Peyer's patch (tissue), 4 donors: ENCODE measurements at regions not wholly inside any gene's neighbourhood (a gene's known extent, or its start where the extent isn't known, plus 50 kb on each side); places are given as distances from the start of the nearest gene placed in this dataset.

Experiments
- POLR2A ChIP-seq, 2 donors: fragments of 450-650 bp; IDR thresholded peaks; one replicate each; pipeline ENCODE4 v1.5.1; 2017; ENCODE audit warnings: antibody characterized with exemption in 2 of 2, mild to moderate bottlenecking in 2 of 2, moderate library complexity in 2 of 2
- TF ChIP-seq, protein P1 (sequence below), 6 experiments: fragments of 450-650 bp in 4 of 6; fragments of 200-600 bp in 2 of 6; sonication (generic) in 1 of 6; IDR thresholded peaks; one replicate each; pipeline ENCODE4 v1.5.1; 2017 to 2019; ENCODE audit warnings: antibody characterized with exemption in 6 of 6, mild to moderate bottlenecking in 3 of 6, moderate library complexity in 1 of 6

DNA sequence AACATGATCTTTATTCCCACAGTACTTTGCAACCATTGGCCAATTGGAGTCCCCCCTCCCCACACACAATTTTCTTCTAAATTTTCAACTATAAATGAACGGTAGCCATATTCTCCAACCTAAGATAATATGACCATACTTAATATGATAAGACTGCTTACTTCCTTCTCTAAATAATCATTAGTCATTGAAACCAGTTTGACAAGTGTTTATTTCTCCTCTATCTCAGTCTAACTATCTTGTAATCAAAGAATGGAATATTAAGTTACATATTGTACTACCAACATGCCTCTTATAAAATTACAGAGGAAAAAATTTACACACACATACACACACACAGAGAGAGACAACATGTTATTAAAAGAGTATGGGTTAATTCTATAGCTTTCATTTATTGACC is 567.4 kb upstream of the TMPRSS15 start:
- TF ChIP-seq, protein P1, sequence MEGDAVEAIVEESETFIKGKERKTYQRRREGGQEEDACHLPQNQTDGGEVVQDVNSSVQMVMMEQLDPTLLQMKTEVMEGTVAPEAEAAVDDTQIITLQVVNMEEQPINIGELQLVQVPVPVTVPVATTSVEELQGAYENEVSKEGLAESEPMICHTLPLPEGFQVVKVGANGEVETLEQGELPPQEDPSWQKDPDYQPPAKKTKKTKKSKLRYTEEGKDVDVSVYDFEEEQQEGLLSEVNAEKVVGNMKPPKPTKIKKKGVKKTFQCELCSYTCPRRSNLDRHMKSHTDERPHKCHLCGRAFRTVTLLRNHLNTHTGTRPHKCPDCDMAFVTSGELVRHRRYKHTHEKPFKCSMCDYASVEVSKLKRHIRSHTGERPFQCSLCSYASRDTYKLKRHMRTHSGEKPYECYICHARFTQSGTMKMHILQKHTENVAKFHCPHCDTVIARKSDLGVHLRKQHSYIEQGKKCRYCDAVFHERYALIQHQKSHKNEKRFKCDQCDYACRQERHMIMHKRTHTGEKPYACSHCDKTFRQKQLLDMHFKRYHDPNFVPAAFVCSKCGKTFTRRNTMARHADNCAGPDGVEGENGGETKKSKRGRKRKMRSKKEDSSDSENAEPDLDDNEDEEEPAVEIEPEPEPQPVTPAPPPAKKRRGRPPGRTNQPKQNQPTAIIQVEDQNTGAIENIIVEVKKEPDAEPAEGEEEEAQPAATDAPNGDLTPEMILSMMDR (IDR thresholded peaks at IDR 0.05), result no peak
- TF ChIP-seq POLR2A (IDR thresholded peaks at IDR 0.05), result no peak
